ENCODE measurements at regions not wholly inside any gene's neighbourhood (a gene's known extent, or its start where the extent isn't known, plus 50 kb on each side); places are given as distances from the start of the nearest gene placed in this dataset.

DNA sequence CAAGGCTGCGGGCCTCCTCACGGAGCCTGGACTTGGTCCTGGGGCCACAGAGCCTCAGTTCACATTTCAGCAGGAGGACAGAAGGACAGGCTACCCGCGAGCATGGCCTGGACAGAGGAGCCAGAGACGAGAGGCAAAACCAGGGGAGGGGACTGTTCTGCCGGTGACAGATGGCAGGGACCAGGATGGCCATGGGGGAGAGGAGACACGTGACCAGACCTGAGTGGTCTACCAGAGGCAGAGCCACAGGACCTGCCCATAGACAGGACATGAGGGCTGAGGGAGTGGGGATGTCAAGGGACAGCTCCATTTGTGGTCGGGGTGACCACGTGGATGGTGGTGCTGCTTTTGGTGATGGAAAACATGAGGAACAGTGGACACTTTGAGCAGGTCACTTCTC lies 207.9 kb downstream of the NFATC2 start:
- no TSS peak for BruUV-seq (replicated peaks)
- Histone ChIP-seq H2AK9ac (replicated peaks; ENCODE audit: low read depth, low read length, poor library complexity) (peak overlapping the region; percentile 38), H3K4me3 (ENCODE audit: insufficient read depth, low read depth, low read length) (no peak overlapping the region), H4K8ac (ENCODE audit: low read depth in 2 of 2, low read length in 2 of 2) (peak overlapping the region; percentile 90 to 98), H3K18ac (ENCODE audit: low read depth, low read length) (peak overlapping the region; percentile 97), H3K27ac (ENCODE audit: insufficient read depth, low read length) (peak overlapping the region; percentile 81), H3K36me3 (ENCODE audit: control insufficient read depth, insufficient read depth, low read length) (no peaks in the 10 kb centered on the region), H3K9ac (ENCODE audit: low read depth, low read length) (no peak overlapping the region), H3K14ac (replicated peaks; ENCODE audit: low read depth, low read length) (peak overlapping the region; percentile 99), H4K91ac (ENCODE audit: insufficient read depth, low read depth, low read length) (peak overlapping the region; percentile 100), H3K56ac (ENCODE audit: extremely low read depth, insufficient read depth, low read length) (peak overlapping the region; percentile 51; the same call in 1 of the 2 replicates), H3K4ac (ENCODE audit: low read depth, low read length) (peak overlapping the region; percentile 99), H2AFZ (replicated peaks; ENCODE audit: low read length, poor library complexity) (peak overlapping the region; percentile 70), H3K4me1 (ENCODE audit: control insufficient read depth, insufficient read depth, low read length) (peaks cover 21% of the 10 kb centered on the region), H3K23ac (ENCODE audit: low read depth, low read length) (peak overlapping the region; percentile 93), H4K20me1 (ENCODE audit: insufficient read depth, low read length) (no peaks in the 10 kb centered on the region), H3K4me2 (ENCODE audit: low read depth, low read length) (no peak overlapping the region), H3K9me3 (ENCODE audit: control insufficient read depth, insufficient read depth, low read length) (peaks cover under 1% of the 10 kb centered on the region; the same call in 1 of the 2 replicates), H3K9me1 (ENCODE audit: insufficient read depth, low read length) (peaks cover 29% of the 10 kb centered on the region), H2AK5ac (ENCODE audit: low read depth, low read length) (peak overlapping the region; percentile 100), H2BK120ac (ENCODE audit: low read depth, low read length) (peak overlapping the region; percentile 97), H2BK15ac (ENCODE audit: low read depth, low read length) (peak overlapping the region; percentile 100), H3K27me3 (ENCODE audit: control insufficient read depth, insufficient read depth, low read length) (no peaks in the 10 kb centered on the region), H4K5ac (ENCODE audit: low read depth, low read length) (peak overlapping the region; percentile 65), H3K79me1 (ENCODE audit: low read depth in 1 of 2, low read length in 2 of 2) (peaks cover 0 to 25% of the 10 kb centered on the region in 2 experiments; a peak in 2 of 4 replicates), H2BK20ac (ENCODE audit: low read depth, low read length) (peak overlapping the region; percentile 97), H2BK5ac (ENCODE audit: low read depth, low read length, poor library complexity, severe bottlenecking) (peak overlapping the region; percentile 95)
- 89% methylated on average over 5 of the region's 9 CpGs; no CpG with 5 or more reads in 1 of the 2 experiments for WGBS, 2 experiments (ENCODE audit: extremely low coverage in 2 of 2, insufficient read length in 1 of 2)
- CTCF ChIA-PET: no interaction called here
- ATAC-seq (ENCODE audit: low read depth) (no peak), DNase-seq (no peak)
- in situ Hi-C loops (cut with MboI; ENCODE audit: low sequenced_read_pairs): no loop called here
- TF ChIP-seq RAD21 (IDR thresholded peaks at IDR 0.05; ENCODE audit: low read length): no peak
- no peak for TF ChIP-seq BHLHE40 (IDR thresholded peaks at IDR 0.05; ENCODE audit: low read depth, low read length)
- no peak for TF ChIP-seq NFE2L2 (IDR thresholded peaks at IDR 0.05; ENCODE audit: low read depth, low read length)
- TF ChIP-seq, protein P1, sequence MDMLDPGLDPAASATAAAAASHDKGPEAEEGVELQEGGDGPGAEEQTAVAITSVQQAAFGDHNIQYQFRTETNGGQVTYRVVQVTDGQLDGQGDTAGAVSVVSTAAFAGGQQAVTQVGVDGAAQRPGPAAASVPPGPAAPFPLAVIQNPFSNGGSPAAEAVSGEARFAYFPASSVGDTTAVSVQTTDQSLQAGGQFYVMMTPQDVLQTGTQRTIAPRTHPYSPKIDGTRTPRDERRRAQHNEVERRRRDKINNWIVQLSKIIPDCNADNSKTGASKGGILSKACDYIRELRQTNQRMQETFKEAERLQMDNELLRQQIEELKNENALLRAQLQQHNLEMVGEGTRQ (IDR thresholded peaks at IDR 0.05; ENCODE audit: low read depth, low read length): no peak
- TF ChIP-seq RCOR1 (IDR thresholded peaks at IDR 0.05; ENCODE audit: insufficient replicate concordance, low read length): no peak
- no peak for TF ChIP-seq CEBPB (IDR thresholded peaks at IDR 0.05; ENCODE audit: low read depth, low read length)
- TF ChIP-seq MAZ (IDR thresholded peaks at IDR 0.05; ENCODE audit: borderline replicate concordance, low read depth, low read length): no peak
- no peak for TF ChIP-seq POLR2A (IDR thresholded peaks at IDR 0.05; ENCODE audit: low read depth, low read length)
- TF ChIP-seq MXI1 (IDR thresholded peaks at IDR 0.05; ENCODE audit: borderline replicate concordance, low read depth, low read length): no peak
- TF ChIP-seq FOS (IDR thresholded peaks at IDR 0.05; ENCODE audit: low read depth, low read length): no peak
- TF ChIP-seq MAFK (IDR thresholded peaks at IDR 0.05; ENCODE audit: low read depth, low read length): no peak
- no peak for TF ChIP-seq CHD1 (IDR thresholded peaks at IDR 0.05; ENCODE audit: low read depth, low read length)
- TF ChIP-seq SMC3 (IDR thresholded peaks at IDR 0.05; ENCODE audit: low read depth, low read length): no peak
- dilution Hi-C loops (cut with HindIII; ENCODE audit: low sequenced_read_pairs, unreplicated experiment): no loop called here
- POLR2A ChIA-PET (ENCODE audit: unreplicated experiment): no interaction called here
- intact Hi-C loops (cut with micrococcal nuclease): no loop called here

Data from IMR-90 (cell line).